HepG2 (cell line): ENCODE measurements at regions not wholly inside any gene's neighbourhood (a gene's known extent, or its start where the extent isn't known, plus 50 kb on each side); places are given as distances from the start of the nearest gene placed in this dataset.

Source experiments
- ADNP ChIP-seq: sonication (generic); formaldehyde crosslinking; IDR thresholded peaks from 2 replicates; pipeline ENCODE4 v1.4.0; 2020; ENCODE audit warnings: missing genetic modification reagents
- ARHGAP35 ChIP-seq: sonication (generic); formaldehyde crosslinking; IDR thresholded peaks from 2 replicates; pipeline ENCODE4 v1.9.0; 2022; ENCODE audit warnings: mild to moderate bottlenecking, inconsistent platforms, moderate library complexity, missing genetic modification reagents, borderline replicate concordance
- CTCF ChIP-seq: sonication (generic); formaldehyde crosslinking; IDR thresholded peaks from 2 replicates; pipeline ENCODE4 v1.5.0; 2020; ENCODE audit warnings: mild to moderate bottlenecking, missing genetic modification reagents, moderate library complexity
- DPF2 ChIP-seq: sonication (generic); formaldehyde crosslinking; IDR thresholded peaks from 2 replicates; pipeline ENCODE4 v1.4.0; 2020; ENCODE audit warnings: mild to moderate bottlenecking, low read depth, missing genetic modification reagents, borderline replicate concordance
- SMAD1 ChIP-seq: sonication (generic); formaldehyde crosslinking; IDR thresholded peaks from 2 replicates; pipeline ENCODE4 v1.4.0; 2020; ENCODE audit warnings: missing genetic modification reagents, low read depth, mild to moderate bottlenecking, borderline replicate concordance
- SMARCE1 ChIP-seq: fragments of 450-650 bp; IDR thresholded peaks from 2 replicates; pipeline ENCODE4 v1.6.1; 2017; ENCODE audit warnings: borderline replicate concordance
- SNAPC5 ChIP-seq: sonication (generic); formaldehyde crosslinking; IDR thresholded peaks from 2 replicates; pipeline ENCODE4 v1.8.1; 2023; ENCODE audit warnings: mild to moderate bottlenecking, missing genetic modification reagents, borderline replicate concordance
- SP1 ChIP-seq, 2 experiments: fragments of 450-650 bp in 1 of 2; sonication (generic) in 1 of 2; formaldehyde crosslinking in 1 of 2; IDR thresholded peaks; 2 replicates each; pipeline versions ENCODE4 v1.4.0 to v1.6.1; 2016 to 2020; ENCODE audit warnings: missing genetic modification reagents in 1 of 2
- ZNF136 ChIP-seq: sonication (generic); formaldehyde crosslinking; IDR thresholded peaks from 2 replicates; pipeline ENCODE4 v1.8.1; 2022; ENCODE audit warnings: low read depth, mild to moderate bottlenecking, moderate library complexity, missing genetic modification reagents

GRCh38 chr2:35415942-35416341, 939.6 kb upstream of the CRIM1 start:
- TF ChIP-seq ARHGAP35: no peak
- no peak for TF ChIP-seq ADNP (CRISPR knock-in tag)
- no peak for TF ChIP-seq SNAPC5 (CRISPR knock-in tag)
- TF ChIP-seq ZNF136: no peak
- TF ChIP-seq SMARCE1: no peak
- TF ChIP-seq DPF2 (CRISPR knock-in tag): no peak
- TF ChIP-seq SP1 (IDR thresholded peaks at IDR 0.05): no peak
- no peak for TF ChIP-seq SP1 (CRISPR knock-in tag; IDR thresholded peaks at IDR 0.05)
- TF ChIP-seq SMAD1 (CRISPR knock-in tag): no peak
- TF ChIP-seq CTCF (CRISPR knock-in tag): no peak
